Medulla oblongata (tissue), 1 donor: ENCODE measurements at regions not wholly inside any gene's neighbourhood (a gene's known extent, or its start where the extent isn't known, plus 50 kb on each side); places are given as distances from the start of the nearest gene placed in this dataset.

Experiments used
- DNase-seq: peaks from one replicate; pipeline ENCODE4 v3.0.0-alpha.2; 2015; ENCODE audit errors: extremely low spot score

DNA sequence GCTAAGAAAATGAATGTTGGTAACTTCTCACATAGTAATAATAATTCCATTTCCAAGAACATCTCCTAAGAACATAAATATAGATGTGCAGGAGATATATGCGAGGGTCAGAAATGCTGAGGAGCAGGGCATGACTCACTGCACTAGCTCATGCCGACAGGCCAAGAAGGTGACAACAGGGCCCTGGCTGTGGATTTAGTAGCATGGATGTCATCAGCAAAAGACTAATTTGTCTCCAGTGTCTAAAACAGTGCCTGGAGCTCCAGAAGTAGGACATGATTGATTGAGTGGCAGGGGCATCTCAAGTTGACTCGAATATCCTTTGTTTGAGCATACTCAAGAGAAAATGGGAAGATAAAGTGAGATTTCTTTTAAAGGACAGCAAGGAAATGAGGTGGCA, 207.0 kb upstream of the FOXA2 start:
- no peak for DNase-seq

DNA sequence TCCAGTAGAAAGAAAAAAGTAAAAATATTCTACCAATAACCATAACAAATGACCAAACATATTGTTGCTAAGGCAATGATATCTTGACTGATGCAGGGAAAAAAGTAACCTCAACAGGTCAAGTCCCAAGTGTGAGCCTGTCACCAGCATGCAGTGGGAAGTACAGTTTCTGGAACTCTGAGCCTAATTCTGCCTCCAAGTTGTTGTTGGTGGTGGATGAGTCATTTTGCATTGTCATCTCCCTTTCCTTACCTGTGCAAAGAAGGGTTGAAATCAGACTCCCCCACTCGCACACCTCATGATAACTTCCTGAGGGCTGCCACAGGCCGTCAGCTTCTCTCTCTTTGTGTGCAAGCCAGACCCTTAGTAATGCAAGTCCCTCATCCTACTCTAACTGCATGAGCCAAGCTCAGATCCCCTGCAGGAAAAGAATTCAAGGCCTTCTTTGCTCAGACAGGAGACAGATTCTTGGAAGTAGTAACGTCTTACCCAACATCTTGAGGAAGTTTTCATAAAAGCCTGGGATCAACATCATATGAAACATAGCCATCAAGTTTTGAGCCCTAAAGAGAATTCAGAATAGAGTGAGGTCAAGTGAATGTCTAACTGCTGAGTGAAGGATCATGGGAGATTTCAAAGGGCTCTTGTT, 207.6 kb upstream of the FOXA2 start:
- no peak for DNase-seq

GRCh38 chr20:22794200-22794599, 209.8 kb upstream of the FOXA2 start:
- no peak for DNase-seq

GRCh38 chr20:22795433-22795832, 211.1 kb upstream of the FOXA2 start:
- no peak for DNase-seq

DNA sequence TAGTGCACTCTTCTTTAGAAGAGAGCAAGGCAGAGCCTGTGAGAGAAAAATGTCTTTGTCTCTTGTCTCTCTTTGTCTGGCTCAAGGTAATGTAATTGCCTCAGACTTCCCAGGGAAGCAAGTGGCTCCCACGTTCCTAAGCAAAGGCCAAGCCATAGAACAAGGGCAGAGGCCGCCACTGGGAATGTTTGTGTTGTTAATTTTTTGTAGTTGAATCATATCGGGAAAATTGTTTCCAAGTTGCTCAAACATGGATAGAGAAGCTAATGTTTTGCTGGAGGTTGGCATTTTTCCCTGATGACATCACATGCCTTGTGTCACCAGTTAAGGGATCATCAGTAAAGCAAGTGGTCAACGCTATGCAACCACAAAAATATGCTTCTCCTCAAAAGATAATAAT, 211.5 kb upstream of the FOXA2 start:
- DNase-seq = no peak

GRCh38 chr20:22796469-22797077, 212.2 kb upstream of the FOXA2 start:
- DNase-seq = no peak

- DNase-seq = no peak
Measured at GRCh38 chr20:22797103-22797502, 212.7 kb upstream of the FOXA2 start.

- no peak for DNase-seq
Measured at GRCh38 chr20:22799687-22800086, 215.3 kb upstream of the FOXA2 start.

DNA sequence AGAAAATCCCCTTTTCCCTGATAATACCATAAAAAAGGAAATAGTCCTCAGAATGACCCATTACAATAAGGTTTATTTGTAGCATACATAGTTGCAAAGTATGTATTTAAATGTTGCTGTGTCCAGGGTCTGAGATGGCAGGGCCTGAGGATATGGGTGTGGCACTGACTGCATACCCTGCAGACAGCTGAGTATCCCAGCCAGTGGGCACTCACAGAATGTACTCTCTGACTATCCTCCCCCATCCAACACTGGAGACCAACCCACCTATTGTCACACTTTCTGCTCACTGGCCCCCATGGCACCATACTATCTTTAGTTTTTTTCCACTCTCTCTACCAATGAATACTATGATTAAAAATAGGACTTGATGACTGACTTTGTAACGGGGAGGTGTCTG, 215.8 kb upstream of the FOXA2 start:
- no peak for DNase-seq

- no peak for DNase-seq
Measured at GRCh38 chr20:22801528-22801927, 217.2 kb upstream of the FOXA2 start.

GRCh38 chr20:22802296-22802695, 217.9 kb upstream of the FOXA2 start:
- no peak for DNase-seq

GRCh38 chr20:22805219-22805618, 220.8 kb upstream of the FOXA2 start:
- DNase-seq = no peak

DNA sequence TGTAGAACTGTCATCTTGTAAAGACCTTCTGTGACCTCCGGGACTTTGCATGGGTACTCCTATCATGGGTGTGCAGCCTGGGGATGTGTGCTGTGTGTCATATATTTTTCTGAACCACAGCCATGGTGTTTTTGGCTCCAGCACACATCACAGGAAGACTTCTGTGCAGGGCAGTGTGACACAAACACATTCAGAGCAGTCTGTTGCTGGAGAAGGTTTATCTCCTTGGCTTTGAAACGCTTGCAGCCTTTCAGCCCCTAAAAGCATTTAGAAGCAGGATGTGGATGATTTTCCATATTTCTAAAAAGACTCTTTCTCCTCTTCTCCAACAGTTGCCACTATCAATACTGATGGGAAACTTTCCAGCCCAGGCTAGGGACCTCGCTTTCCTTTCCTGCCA, 221.6 kb upstream of the FOXA2 start:
- no peak for DNase-seq

DNA sequence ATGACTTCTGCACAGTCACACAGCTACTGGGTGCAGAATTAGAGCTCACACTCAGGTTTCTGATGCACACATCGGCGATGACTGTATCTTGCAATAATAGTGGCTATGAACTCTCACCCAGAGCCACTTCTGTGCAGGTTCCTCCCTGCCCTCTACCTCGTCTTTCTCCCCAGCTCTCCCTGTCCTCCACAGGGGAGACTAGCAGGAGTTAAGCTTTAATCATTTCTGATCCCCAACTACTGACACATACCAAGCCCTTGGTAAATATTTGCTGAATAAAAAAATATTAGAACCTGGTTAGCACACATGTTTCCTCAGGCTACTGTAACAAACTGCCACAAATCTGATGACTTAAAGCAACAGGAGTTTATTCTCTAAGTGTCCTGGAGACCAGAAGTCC, 222.7 kb upstream of the FOXA2 start:
- DNase-seq = no peak

DNA sequence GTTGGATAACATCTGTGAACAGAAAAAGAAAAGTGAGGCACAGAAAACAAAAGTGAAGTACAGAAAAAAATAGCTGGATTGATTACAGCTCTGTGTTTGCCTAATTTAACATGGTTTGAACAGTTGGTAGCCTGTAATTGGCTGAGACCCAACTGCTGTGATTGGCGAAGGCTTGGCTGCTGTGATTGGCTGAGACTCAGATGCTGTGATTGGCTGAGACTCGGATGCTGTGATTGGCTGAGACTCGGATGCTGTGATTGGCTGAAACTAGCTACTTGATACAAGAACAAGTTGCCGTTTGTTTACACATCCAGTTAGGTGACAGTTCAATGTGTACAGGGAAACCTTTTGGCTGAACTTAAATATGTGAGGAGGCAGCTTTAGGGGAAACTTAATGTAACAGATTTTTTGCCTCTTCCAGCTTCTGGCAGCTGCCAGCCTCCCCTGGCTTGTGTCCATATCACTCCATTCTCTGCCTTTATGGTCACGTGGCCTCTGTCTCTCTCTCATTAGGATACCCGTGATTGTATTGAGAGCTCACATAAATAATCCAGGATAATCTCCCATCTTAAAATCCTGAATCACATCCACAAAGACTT, 223.4 kb upstream of the FOXA2 start:
- no peak for DNase-seq

- DNase-seq = no peak
Measured at GRCh38 chr20:22808628-22809027, 224.3 kb upstream of the FOXA2 start.

DNA sequence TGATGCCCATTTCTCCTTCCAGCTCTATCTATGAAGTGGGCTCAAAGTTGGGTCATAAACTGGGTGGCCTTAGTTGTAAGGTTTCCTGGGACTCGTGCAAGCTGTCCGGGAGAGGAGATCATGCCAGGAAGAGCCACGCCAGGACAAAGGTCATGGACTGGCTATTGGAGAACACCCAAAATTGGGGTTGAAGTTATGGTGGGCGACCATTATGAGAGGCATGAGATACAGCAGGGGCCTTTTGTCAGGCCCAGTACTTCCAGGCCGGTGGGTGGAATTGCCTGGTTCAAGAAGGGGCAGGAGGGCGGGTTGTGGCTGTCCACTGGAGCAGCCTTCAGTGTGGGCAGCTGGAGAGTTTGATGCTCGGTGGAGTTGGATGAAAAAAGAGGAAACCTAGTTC, 225.1 kb upstream of the SSTR4 start:
- no peak for DNase-seq

GRCh38 chr20:22810626-22811569, 224.2 kb upstream of the SSTR4 start:
- DNase-seq = no peak

- no peak for DNase-seq
Measured at GRCh38 chr20:22814471-22815205, 220.5 kb upstream of the SSTR4 start.

- DNase-seq = no peak
Measured at GRCh38 chr20:22815206-22815551, 219.9 kb upstream of the SSTR4 start.

- DNase-seq = peak; percentile 9
Measured at GRCh38 chr20:22815603-22816315, 219.4 kb upstream of the SSTR4 start.
